VCaP (cell line): ENCODE measurements at regions not wholly inside any gene's neighbourhood (a gene's known extent, or its start where the extent isn't known, plus 50 kb on each side); places are given as distances from the start of the nearest gene placed in this dataset.

ENCODE experiments used
- H3K27ac ChIP-seq: fragments of 450-650 bp; 2 replicates; pipeline ENCODE4 v1.5.1; 2017
- TF ChIP-seq, protein P1 (sequence below): fragments of 450-650 bp; conservative IDR thresholded peaks from 2 replicates; pipeline ENCODE4 v1.5.1; 2017; ENCODE audit warnings: mild to moderate bottlenecking, moderate library complexity

DNA sequence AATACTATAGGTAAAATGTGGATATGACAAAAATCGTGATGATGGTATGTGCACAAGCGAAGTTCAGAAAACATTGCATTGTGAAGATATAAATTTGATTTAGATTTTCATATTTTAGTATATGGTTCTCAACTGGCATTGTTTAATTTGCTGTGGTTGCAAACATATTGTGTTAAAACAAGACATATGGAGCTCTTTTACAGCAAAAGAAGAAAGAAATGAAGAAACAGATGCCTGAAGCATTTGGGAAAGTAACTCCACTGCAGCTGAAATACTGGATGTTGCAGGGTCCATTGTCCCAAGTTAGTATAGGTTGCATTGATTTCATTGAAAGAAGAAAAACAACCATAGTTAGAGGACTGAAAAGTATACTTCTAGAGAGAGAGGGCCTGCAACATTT, 185.8 kb upstream of the SSTR1 start:
- H3K27ac ChIP-seq, result no peak overlapping the region
- TF ChIP-seq, protein P1, sequence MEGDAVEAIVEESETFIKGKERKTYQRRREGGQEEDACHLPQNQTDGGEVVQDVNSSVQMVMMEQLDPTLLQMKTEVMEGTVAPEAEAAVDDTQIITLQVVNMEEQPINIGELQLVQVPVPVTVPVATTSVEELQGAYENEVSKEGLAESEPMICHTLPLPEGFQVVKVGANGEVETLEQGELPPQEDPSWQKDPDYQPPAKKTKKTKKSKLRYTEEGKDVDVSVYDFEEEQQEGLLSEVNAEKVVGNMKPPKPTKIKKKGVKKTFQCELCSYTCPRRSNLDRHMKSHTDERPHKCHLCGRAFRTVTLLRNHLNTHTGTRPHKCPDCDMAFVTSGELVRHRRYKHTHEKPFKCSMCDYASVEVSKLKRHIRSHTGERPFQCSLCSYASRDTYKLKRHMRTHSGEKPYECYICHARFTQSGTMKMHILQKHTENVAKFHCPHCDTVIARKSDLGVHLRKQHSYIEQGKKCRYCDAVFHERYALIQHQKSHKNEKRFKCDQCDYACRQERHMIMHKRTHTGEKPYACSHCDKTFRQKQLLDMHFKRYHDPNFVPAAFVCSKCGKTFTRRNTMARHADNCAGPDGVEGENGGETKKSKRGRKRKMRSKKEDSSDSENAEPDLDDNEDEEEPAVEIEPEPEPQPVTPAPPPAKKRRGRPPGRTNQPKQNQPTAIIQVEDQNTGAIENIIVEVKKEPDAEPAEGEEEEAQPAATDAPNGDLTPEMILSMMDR, result no peak

DNA sequence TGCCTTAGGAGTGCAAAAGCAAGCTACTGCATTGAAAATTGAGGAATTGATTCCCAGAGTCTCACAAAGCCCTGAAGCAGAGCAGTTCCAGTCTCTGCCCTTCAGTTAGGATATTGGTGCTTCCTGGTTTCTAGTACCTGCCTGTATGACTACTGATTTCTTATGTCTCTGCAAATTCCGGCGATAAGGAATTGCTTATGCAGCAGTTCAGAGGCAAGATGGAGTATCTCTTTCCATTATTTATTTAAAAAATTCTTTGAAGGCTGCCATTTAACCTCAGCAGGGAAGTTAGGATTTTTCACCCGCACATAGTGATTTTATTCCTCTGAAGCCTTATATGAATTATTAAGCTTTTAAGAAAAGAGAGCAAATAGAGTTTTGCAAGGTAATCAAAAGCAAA, 184.9 kb upstream of the SSTR1 start:
- TF ChIP-seq, protein P1, result no peak
- H3K27ac ChIP-seq, result no peak overlapping the region

DNA sequence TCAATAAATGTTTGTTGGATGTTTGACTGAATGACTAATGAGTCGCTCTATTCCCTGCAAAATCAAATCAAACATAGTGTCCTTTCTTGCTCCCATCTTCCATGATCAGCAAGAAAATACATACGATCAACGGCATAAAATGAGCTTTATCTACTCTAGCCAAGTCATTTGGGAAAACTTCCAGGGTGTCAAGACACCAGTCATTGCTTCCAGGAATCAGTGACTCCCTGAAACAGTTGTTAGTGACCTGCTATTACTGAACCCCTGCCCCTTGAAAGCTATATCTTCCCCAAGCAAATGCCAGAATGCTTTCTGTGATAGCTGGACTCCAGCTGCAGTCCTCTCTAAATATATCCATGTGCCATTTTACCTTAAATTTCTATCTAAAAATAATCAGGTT, 169.5 kb upstream of the SSTR1 start:
- no peak overlapping the region for H3K27ac ChIP-seq
- TF ChIP-seq, protein P1, result no peak

DNA sequence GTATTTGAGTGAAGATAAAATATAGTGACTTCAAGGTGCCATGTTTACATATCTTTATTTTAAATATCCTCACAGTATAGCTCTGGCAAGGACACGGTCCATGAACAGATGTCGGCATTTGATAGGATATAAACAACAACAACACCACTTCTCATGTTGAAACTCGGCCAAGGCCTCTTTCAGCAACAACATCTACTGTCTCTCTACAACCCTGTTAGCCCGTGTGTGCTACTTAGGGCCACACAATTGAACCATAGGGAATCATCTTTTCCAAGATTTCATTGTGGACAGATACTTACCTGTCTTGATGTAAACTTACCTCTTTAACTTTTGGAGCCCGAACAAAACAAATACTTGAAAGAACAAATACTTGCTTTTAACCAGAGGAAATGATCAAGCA, 168.7 kb upstream of the SSTR1 start:
- TF ChIP-seq, protein P1, result no peak
- no peak overlapping the region for H3K27ac ChIP-seq

DNA sequence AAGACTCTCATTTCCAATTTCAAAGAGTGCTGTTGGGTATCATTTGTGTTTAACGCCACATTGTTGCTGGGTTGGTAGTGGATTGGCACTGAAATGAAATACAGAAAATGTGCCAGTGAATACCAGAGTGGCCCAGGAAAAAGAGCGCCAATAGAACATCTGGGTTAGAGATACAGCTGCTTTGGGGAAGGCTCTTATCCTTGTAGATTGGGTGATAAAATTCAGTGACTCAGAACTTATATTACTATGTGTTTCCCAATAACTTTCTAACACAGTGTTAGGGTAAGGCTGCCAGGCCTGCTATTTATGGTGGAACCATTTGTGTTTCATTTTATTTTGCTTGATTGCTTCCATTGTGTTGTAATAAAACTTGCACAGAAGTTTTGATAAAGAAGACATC, 168.2 kb upstream of the SSTR1 start:
- TF ChIP-seq, protein P1, result no peak
- H3K27ac ChIP-seq, result no peak overlapping the region

DNA sequence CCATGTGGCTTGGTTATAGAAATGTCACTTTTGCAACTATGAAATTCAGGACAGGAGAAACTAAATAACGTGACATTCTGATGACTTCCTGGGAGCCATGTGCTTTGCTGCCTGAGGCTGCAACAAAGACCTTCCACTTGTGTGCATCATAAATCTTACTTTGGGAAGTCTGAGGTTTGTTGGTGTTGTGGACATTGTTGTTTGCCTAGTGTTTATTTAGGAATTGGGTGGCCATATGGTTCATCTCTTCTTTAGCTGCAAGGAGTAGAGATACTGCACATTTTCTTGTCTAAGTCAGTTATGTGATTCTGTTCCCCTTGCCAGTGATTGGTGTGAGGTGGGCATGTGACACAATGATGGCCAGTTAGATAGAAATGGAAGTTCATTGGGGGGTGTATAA, 167.3 kb upstream of the SSTR1 start:
- no peak overlapping the region for H3K27ac ChIP-seq
- TF ChIP-seq, protein P1, result no peak

DNA sequence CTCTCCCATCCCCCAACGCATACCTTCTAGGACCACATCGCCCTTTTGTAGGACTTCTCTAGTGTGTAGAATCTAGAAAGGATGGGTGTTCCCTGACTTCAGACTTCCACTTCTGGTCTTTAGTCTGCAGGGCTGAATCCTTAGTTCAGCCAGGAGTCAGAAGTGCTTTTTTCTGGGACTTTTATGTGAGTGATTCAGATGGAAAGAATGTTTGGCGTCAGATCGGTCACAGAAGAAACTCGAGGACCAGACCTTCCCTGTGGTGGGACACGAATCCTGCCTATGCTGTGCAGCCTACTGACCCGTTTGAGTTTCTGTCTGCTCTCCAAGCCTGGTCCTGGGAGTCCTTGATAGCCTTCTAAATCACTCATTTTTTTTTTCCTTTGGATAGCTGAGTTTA, 165.4 kb upstream of the SSTR1 start:
- no peak overlapping the region for H3K27ac ChIP-seq
- TF ChIP-seq, protein P1, result no peak

DNA sequence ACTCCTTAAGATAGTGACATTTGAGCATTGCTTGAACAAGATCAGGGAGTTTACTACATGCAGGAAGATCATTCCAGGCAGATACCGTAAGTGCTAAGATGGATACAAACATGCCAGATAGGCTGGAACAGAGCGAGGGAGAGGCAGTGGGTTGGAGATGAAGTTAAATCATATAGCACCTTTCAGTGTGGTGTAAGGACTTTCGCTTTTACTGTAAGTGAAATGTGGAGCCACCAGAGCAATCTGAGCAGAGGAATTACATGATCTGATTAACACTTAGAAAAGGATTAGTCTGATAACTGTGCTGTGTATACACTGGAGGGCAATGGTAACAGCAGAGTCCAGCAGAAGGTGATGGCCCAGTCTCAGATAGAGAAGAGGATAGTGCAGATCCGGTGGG, 163.0 kb upstream of the SSTR1 start:
- TF ChIP-seq, protein P1, result no peak

More for the DNA sequence above, 163.0 kb upstream of the SSTR1 start:
- no peak overlapping the region for H3K27ac ChIP-seq
